ENCODE measurements at regions not wholly inside any gene's neighbourhood (a gene's known extent, or its start where the extent isn't known, plus 50 kb on each side); places are given as distances from the start of the nearest gene placed in this dataset.

- DNase-seq (ENCODE audit: low read depth in 2 of 2): no peak
Observed at GRCh38 chr20:40806929-40807820, 118.1 kb upstream of the MAFB start.

- no peak for DNase-seq (ENCODE audit: low read depth in 2 of 2)
Observed at GRCh38 chr20:40807821-40808170, 118.8 kb upstream of the MAFB start.

GRCh38 chr20:40808936-40809335 lies 119.9 kb upstream of the MAFB start:
- DNase-seq (ENCODE audit: low read depth in 2 of 2): no peak

GRCh38 chr20:40809361-40809760 lies 120.3 kb upstream of the MAFB start:
- no peak for DNase-seq (ENCODE audit: low read depth in 2 of 2)

GRCh38 chr20:40810332-40811000 lies 121.4 kb upstream of the MAFB start:
- no peak for DNase-seq (ENCODE audit: low read depth in 2 of 2)

- no peak for DNase-seq (ENCODE audit: low read depth in 2 of 2)
Observed at GRCh38 chr20:40811004-40811403, 122.0 kb upstream of the MAFB start.

- no peak for DNase-seq (ENCODE audit: low read depth in 2 of 2)
Observed at GRCh38 chr20:40811660-40812414, 122.8 kb upstream of the MAFB start.

GRCh38 chr20:40812415-40812925 lies 123.4 kb upstream of the MAFB start:
- no peak for DNase-seq (ENCODE audit: low read depth in 2 of 2)

GRCh38 chr20:40813029-40813431 lies 124.0 kb upstream of the MAFB start:
- no peak for DNase-seq (ENCODE audit: low read depth in 2 of 2)

- no peak for DNase-seq (ENCODE audit: low read depth in 2 of 2)
Observed at GRCh38 chr20:40813708-40814630, 124.9 kb upstream of the MAFB start.

- DNase-seq (ENCODE audit: low read depth in 2 of 2): no peak
Observed at GRCh38 chr20:40814631-40814960, 125.6 kb upstream of the MAFB start.

- no peak for DNase-seq (ENCODE audit: low read depth in 2 of 2)
Observed at GRCh38 chr20:40815156-40816038, 126.4 kb upstream of the MAFB start.

- no peak for DNase-seq (ENCODE audit: low read depth in 2 of 2)
Observed at GRCh38 chr20:40816039-40816352, 127.0 kb upstream of the MAFB start.

GRCh38 chr20:40821429-40821828 lies 132.4 kb upstream of the MAFB start:
- no peak for DNase-seq (ENCODE audit: low read depth in 2 of 2)

- DNase-seq (ENCODE audit: low read depth in 2 of 2): no peak
Observed at GRCh38 chr20:40826699-40827098, 137.7 kb upstream of the MAFB start.

GRCh38 chr20:40835321-40835720 lies 146.3 kb upstream of the MAFB start:
- DNase-seq (ENCODE audit: low read depth in 2 of 2): no peak

- no peak for DNase-seq (ENCODE audit: low read depth in 2 of 2)
Observed at GRCh38 chr20:40838509-40838908, 149.5 kb upstream of the MAFB start.

- DNase-seq (ENCODE audit: low read depth in 2 of 2): no peak
Observed at GRCh38 chr20:40843251-40843650, 154.2 kb upstream of the MAFB start.

GRCh38 chr20:40844332-40844731 lies 155.3 kb upstream of the MAFB start:
- DNase-seq (ENCODE audit: low read depth in 2 of 2): no peak

- no peak for DNase-seq (ENCODE audit: low read depth in 2 of 2)
Observed at GRCh38 chr20:40848096-40848495, 159.1 kb upstream of the MAFB start.

- no peak for DNase-seq (ENCODE audit: low read depth in 2 of 2)
Observed at GRCh38 chr20:40848526-40848925, 159.5 kb upstream of the MAFB start.
